Fibroblast of the aortic adventitia (primary cell): ENCODE measurements at regions not wholly inside any gene's neighbourhood (a gene's known extent, or its start where the extent isn't known, plus 50 kb on each side); places are given as distances from the start of the nearest gene placed in this dataset.
"Not testable (repeated sequence)": the region's sequence is repeated elsewhere in the genome, so short reads cannot be mapped to it uniquely, and the experiment has no call there.

Source experiments
- DNase-seq: peaks from one replicate; pipeline ENCODE4 v3.0.0-alpha.2; 2010; ENCODE audit warnings: low read depth
- H3K4me3 ChIP-seq: 2 replicates; pipeline ENCODE4 v1.5.1; 2011; ENCODE audit warnings: low read depth, mild to moderate bottlenecking, control low read depth, low read length, moderate library complexity
- CTCF ChIP-seq: IDR thresholded peaks from 2 replicates; pipeline ENCODE4 v1.5.1; 2011; ENCODE audit warnings: mild to moderate bottlenecking, low read length, control low read depth, inconsistent platforms; ENCODE audit not compliant: insufficient read depth

GRCh38 chr15:58369261-58369701 is 62.5 kb upstream of the LIPC start:
- TF ChIP-seq CTCF = no peak
- no peak overlapping the region for H3K4me3 ChIP-seq
- DNase-seq = peak; percentile 49

- H3K4me3 ChIP-seq = no peak overlapping the region
- DNase-seq = no peak
- TF ChIP-seq CTCF = no peak
Observed at GRCh38 chr15:58369956-58370355, 61.8 kb upstream of the LIPC start.

GRCh38 chr15:58374147-58374546 is 57.6 kb upstream of the LIPC start:
- TF ChIP-seq CTCF = no peak
- DNase-seq = no peak
- no peak overlapping the region for H3K4me3 ChIP-seq

GRCh38 chr15:58377193-58377592 is 54.6 kb upstream of the LIPC start:
- H3K4me3 ChIP-seq = no peak overlapping the region
- no peak for DNase-seq
- no peak for TF ChIP-seq CTCF

- peak; percentile 38 for DNase-seq
- TF ChIP-seq CTCF = no peak
Observed at GRCh38 chr15:58378241-58379085, 53.3 kb upstream of the LIPC start.

GRCh38 chr15:58379454-58379853 is 52.3 kb upstream of the LIPC start:
- H3K4me3 ChIP-seq, DNase-seq: not testable (repeated sequence)

More at GRCh38 chr15:58378241-58379085, 53.3 kb upstream of the LIPC start:
- H3K4me3 ChIP-seq = no peak overlapping the region

- no peak overlapping the region for H3K4me3 ChIP-seq
- DNase-seq = peak; percentile 49
- TF ChIP-seq CTCF = no peak
Observed at GRCh38 chr15:58380280-58380945, 51.4 kb upstream of the LIPC start.
